Mammary epithelial cell (primary cell): ENCODE measurements at regions not wholly inside any gene's neighbourhood (a gene's known extent, or its start where the extent isn't known, plus 50 kb on each side); places are given as distances from the start of the nearest gene placed in this dataset.

Source experiments
- CTCF ChIP-seq, 2 donors: IDR thresholded peaks in 1 of 2; conservative IDR thresholded peaks in 1 of 2; 2 replicates each; pipeline ENCODE4 v1.5.1; 2011 to 2012; ENCODE audit warnings: inconsistent platforms in 2 of 2, low read length in 2 of 2, mild to moderate bottlenecking in 2 of 2, control low read depth in 1 of 2, low read depth in 1 of 2; ENCODE audit not compliant: insufficient read depth in 1 of 2; ENCODE audit errors: extremely low read depth in 1 of 2
- EZH2 ChIP-seq: IDR thresholded peaks from 2 replicates; pipeline ENCODE4 v1.6.1; 2012; ENCODE audit warnings: low read length, inconsistent platforms, borderline replicate concordance

- TF ChIP-seq CTCF (conservative IDR thresholded peaks at IDR 0.05 in 1 of 2, IDR thresholded peaks at IDR 0.05 in 1 of 2; ENCODE audit: extremely low read depth in 1 of 2, insufficient read depth in 1 of 2, low read depth in 1 of 2, low read length in 2 of 2) (no peak), EZH2 (no peak)
Observed at GRCh38 chr11:133619397-133619796, 87.1 kb upstream of the OPCML start.
